ENCODE measurements at regions not wholly inside any gene's neighbourhood (a gene's known extent, or its start where the extent isn't known, plus 50 kb on each side); places are given as distances from the start of the nearest gene placed in this dataset.

- intact Hi-C loops (cut with DNase I), result loop anchor here in 4 of 10 donors (10.0 kb wide), 3 partner anchors 65 to 685 kb away; no protein-coding TSS in a partner anchor
- Histone ChIP-seq H3K4me3 (no peak overlapping the region), H3K9me3 (no peaks in the 10 kb centered on the region), H3K27ac (no peak overlapping the region), H3K36me3 (no peaks in the 10 kb centered on the region), H3K27me3 (no peaks in the 10 kb centered on the region), H3K4me1 (peaks cover 0 to 13% (median 6%) of the 10 kb centered on the region in 9 donors)
- ATAC-seq (no peak), DNase-seq (no peak)
- TF ChIP-seq CTCF (IDR thresholded peaks at IDR 0.05), result no peak
- WGBS, 2 donors, result 78 to 89% methylated on average over 4 of the region's 4 CpGs
These were observed 656.9 kb downstream of the NTRK3 start for GRCh38 chr15:87599616-87600015.

- DNase-seq, result no peak
- no peaks in the 10 kb centered on the region for H3K27me3 ChIP-seq
- H3K9me3 ChIP-seq, result peaks cover 0 to 5% (median 0%) of the 10 kb centered on the region in 11 donors
- no peak overlapping the region for H3K27ac ChIP-seq
- no peaks in the 10 kb centered on the region for H3K36me3 ChIP-seq
- TF ChIP-seq CTCF (IDR thresholded peaks at IDR 0.05), result no peak
- intact Hi-C loops (cut with DNase I), result loop anchor here in 1 of 10 donors (10.0 kb wide), 1 partner anchor 63 kb away; no protein-coding TSS in a partner anchor
- peak in 1 of 8 donors; percentile 33 for ATAC-seq
- peaks cover 0 to 12% (median 6%) of the 10 kb centered on the region in 9 donors for H3K4me1 ChIP-seq
- H3K4me3 ChIP-seq, result no peak overlapping the region
- 73 to 76% methylated on average over 2 of the region's 2 CpGs for WGBS, 2 donors
These were observed 659.0 kb downstream of the NTRK3 start for GRCh38 chr15:87597346-87598052.

GRCh38 chr15:87591582-87591981, 665.0 kb downstream of the NTRK3 start:
- Histone ChIP-seq H3K27ac (no peak overlapping the region), H3K9me3 (peaks cover 0 to 5% (median 0%) of the 10 kb centered on the region in 11 donors), H3K4me1 (peaks cover 0 to 21% (median 9%) of the 10 kb centered on the region in 9 donors), H3K27me3 (no peaks in the 10 kb centered on the region), H3K4me3 (no peak overlapping the region), H3K36me3 (no peaks in the 10 kb centered on the region)
- no peak for ATAC-seq
- TF ChIP-seq CTCF (IDR thresholded peaks at IDR 0.05), result no peak
- no peak for DNase-seq
- intact Hi-C loops (cut with DNase I), result loop anchor here in 1 of 10 donors (10.0 kb wide), 1 partner anchor 57 kb away; no protein-coding TSS in a partner anchor
- WGBS, 2 donors, result 76 to 83% methylated on average over 2 of the region's 2 CpGs

- TF ChIP-seq CTCF (IDR thresholded peaks at IDR 0.05), result no peak
- Histone ChIP-seq H3K27ac (no peak overlapping the region), H3K4me1 (peaks cover 0 to 21% (median 9%) of the 10 kb centered on the region in 9 donors), H3K36me3 (no peaks in the 10 kb centered on the region), H3K9me3 (peaks cover 0 to 5% (median 0%) of the 10 kb centered on the region in 11 donors), H3K27me3 (no peaks in the 10 kb centered on the region), H3K4me3 (no peak overlapping the region)
- intact Hi-C loops (cut with DNase I), result loop anchor here in 1 of 10 donors (10.0 kb wide), 1 partner anchor 56 kb away; no protein-coding TSS in a partner anchor
- DNase-seq (no peak), ATAC-seq (peak in 5 of 8 donors; percentile 33 to 83 (median 70))
- 60 to 62% methylated on average over 1 of the region's 1 CpG for WGBS, 2 donors
These were observed 665.5 kb downstream of the NTRK3 start for GRCh38 chr15:87591042-87591441.
